Neural cell (in vitro differentiated cells): ENCODE measurements at regions not wholly inside any gene's neighbourhood (a gene's known extent, or its start where the extent isn't known, plus 50 kb on each side); places are given as distances from the start of the nearest gene placed in this dataset.
"Not testable (repeated sequence)": the region's sequence is repeated elsewhere in the genome, so short reads cannot be mapped to it uniquely, and the experiment has no call there.

ENCODE experiments used
- H2AFZ ChIP-seq: fragments of 200-600, 300-800 bp; sonication (generic), shearing (Covaris generic); 2 replicates; pipeline ENCODE4 v1.6.0; 2014; ENCODE audit warnings: low read depth, mild to moderate bottlenecking, antibody characterized with exemption, low read length, moderate library complexity
- H3F3A ChIP-seq: fragments of 200-600 bp; shearing (Covaris generic); 2 replicates; pipeline ENCODE4 v1.6.1; 2016; ENCODE audit warnings: mild to moderate bottlenecking, moderate library complexity, mixed read lengths, antibody characterized with exemption, low read length; ENCODE audit not compliant: insufficient read depth, poor library complexity, severe bottlenecking
- H3K27ac ChIP-seq: fragments of 200-600, 300-800 bp; sonication (generic), shearing (Covaris generic); 2 replicates; pipeline ENCODE4 v1.5.1; 2014; ENCODE audit warnings: mild to moderate bottlenecking, low read length, moderate library complexity
- H3K27me3 ChIP-seq: fragments of 300-800, 200-600 bp; sonication (generic), shearing (Covaris generic); 2 replicates; pipeline ENCODE4 v1.6.0; 2014; ENCODE audit warnings: mild to moderate bottlenecking, low read depth, low read length, moderate library complexity; ENCODE audit not compliant: insufficient read depth
- H3K36me3 ChIP-seq: fragments of 300-800, 200-600 bp; sonication (generic), shearing (Covaris generic); 2 replicates; pipeline ENCODE4 v1.5.1; 2014; ENCODE audit warnings: mild to moderate bottlenecking, antibody characterized with exemption, low read length, moderate library complexity; ENCODE audit not compliant: insufficient read depth
- H3K4me2 ChIP-seq: fragments of 300-800, 200-600 bp; sonication (generic), shearing (Covaris generic); 2 replicates; pipeline ENCODE4 v1.6.0; 2014; ENCODE audit warnings: mild to moderate bottlenecking, low read length
- H3K4me3 ChIP-seq: fragments of 300-800, 200-600 bp; sonication (generic), shearing (Covaris generic); 2 replicates; pipeline ENCODE4 v1.5.1; 2014; ENCODE audit warnings: mild to moderate bottlenecking, low read length, moderate library complexity
- H3K79me2 ChIP-seq: fragments of 200-600 bp; shearing (Covaris generic); replicated peaks from 2 replicates; pipeline ENCODE4 v1.6.0; 2014; ENCODE audit warnings: mild to moderate bottlenecking, low read length, moderate library complexity; ENCODE audit not compliant: insufficient read depth
- H3K9ac ChIP-seq: fragments of 300-800, 200-600 bp; sonication (generic), shearing (Covaris generic); 2 replicates; pipeline ENCODE4 v1.6.1; 2016; ENCODE audit warnings: mild to moderate bottlenecking, low read length, mixed read lengths
- H3K9me2 ChIP-seq: fragments of 200-600 bp; shearing (Covaris generic); 2 replicates; pipeline ENCODE4 v1.6.1; 2016; ENCODE audit warnings: mild to moderate bottlenecking, low read length, mixed read lengths; ENCODE audit not compliant: insufficient read depth
- H3K9me3 ChIP-seq: fragments of 200-600, 300-800 bp; sonication (generic), shearing (Covaris generic); 2 replicates; pipeline ENCODE4 v1.6.1; 2016; ENCODE audit warnings: mild to moderate bottlenecking, mixed run types, low read length, moderate library complexity, mixed read lengths
- H4K20me1 ChIP-seq: fragments of 200-600 bp; shearing (Covaris generic); 2 replicates; pipeline ENCODE4 v1.6.1; 2016; ENCODE audit warnings: mild to moderate bottlenecking, mixed run types; ENCODE audit not compliant: insufficient read depth
- CTCF ChIP-seq: fragments of 450-650 bp; IDR thresholded peaks from 2 replicates; pipeline ENCODE4 v1.5.1; 2014; ENCODE audit warnings: antibody characterized with exemption, mild to moderate bottlenecking, moderate library complexity; ENCODE audit not compliant: poor library complexity, severe bottlenecking
- EP300 ChIP-seq: fragments of 450-650 bp; conservative IDR thresholded peaks from 2 replicates; pipeline ENCODE4 v1.6.1; 2014; ENCODE audit warnings: antibody characterized with exemption, mild to moderate bottlenecking, moderate library complexity; ENCODE audit not compliant: poor library complexity, severe bottlenecking
- EZH2 ChIP-seq: fragments of 200-600, 300-800 bp; shearing (Covaris generic), sonication (generic); IDR thresholded peaks from 2 replicates; pipeline ENCODE4 v1.6.1; 2014; ENCODE audit warnings: antibody characterized with exemption, low read length, borderline replicate concordance, mild to moderate bottlenecking; ENCODE audit not compliant: insufficient read depth, poor library complexity, severe bottlenecking
- MXI1 ChIP-seq: fragments of 450-650 bp; conservative IDR thresholded peaks from 2 replicates; pipeline ENCODE4 v1.6.1; 2014; ENCODE audit warnings: antibody characterized with exemption, mild to moderate bottlenecking; ENCODE audit not compliant: poor library complexity, severe bottlenecking
- POLR2AphosphoS5 ChIP-seq: IDR thresholded peaks from 2 replicates; pipeline ENCODE4 v1.6.1; 2012
- RAD21 ChIP-seq: fragments of 450-650 bp; conservative IDR thresholded peaks from 2 replicates; pipeline ENCODE4 v1.6.1; 2014; ENCODE audit warnings: antibody characterized with exemption, mild to moderate bottlenecking, moderate library complexity
- REST ChIP-seq: IDR thresholded peaks from 2 replicates; pipeline ENCODE4 v1.6.1; 2012; ENCODE audit warnings: borderline replicate concordance
- SMC3 ChIP-seq: fragments of 450-650 bp; conservative IDR thresholded peaks from 2 replicates; pipeline ENCODE4 v1.6.1; 2014; ENCODE audit warnings: antibody characterized with exemption, mild to moderate bottlenecking, moderate library complexity; ENCODE audit not compliant: poor library complexity
- TAF1 ChIP-seq: IDR thresholded peaks from 2 replicates; pipeline ENCODE4 v1.6.1; 2012; ENCODE audit warnings: low read depth

GRCh38 chr2:14501061-14501460 lies 131.5 kb upstream of the LRATD1 start:
- no peaks in the 10 kb centered on the region for H3F3A ChIP-seq
- H3K4me2 ChIP-seq = no peak overlapping the region
- H4K20me1 ChIP-seq = no peaks in the 10 kb centered on the region
- TF ChIP-seq TAF1 (no peak), CTCF (no peak), REST (no peak), SMC3 (no peak), EP300 (no peak), MXI1 (no peak), EZH2 (no peak), RAD21 (no peak), POLR2AphosphoS5 (no peak)
- H3K27ac ChIP-seq = no peak overlapping the region
- no peaks in the 10 kb centered on the region for H3K36me3 ChIP-seq
- H3K27me3 ChIP-seq = no peaks in the 10 kb centered on the region
- H3K4me3 ChIP-seq = no peak overlapping the region
- H3K79me2 ChIP-seq = no peaks in the 10 kb centered on the region
- no peak overlapping the region for H3K9ac ChIP-seq
- H2AFZ ChIP-seq = no peak overlapping the region
- no peaks in the 10 kb centered on the region for H3K9me3 ChIP-seq
- no peaks in the 10 kb centered on the region for H3K9me2 ChIP-seq

GRCh38 chr2:14506955-14507354 lies 125.6 kb upstream of the LRATD1 start:
- not testable (repeated sequence) for H3K9me3 ChIP-seq, H3F3A ChIP-seq, H3K4me3 ChIP-seq, H3K9ac ChIP-seq, H3K36me3 ChIP-seq, H3K79me2 ChIP-seq, H3K27ac ChIP-seq, H2AFZ ChIP-seq, H3K9me2 ChIP-seq, H4K20me1 ChIP-seq, H3K27me3 ChIP-seq, H3K4me2 ChIP-seq

- Histone ChIP-seq H3K4me2 (no peak overlapping the region), H3K27me3 (no peaks in the 10 kb centered on the region), H3K4me3 (no peak overlapping the region), H2AFZ (no peak overlapping the region), H4K20me1 (no peaks in the 10 kb centered on the region), H3K36me3 (no peaks in the 10 kb centered on the region), H3K9me2 (no peaks in the 10 kb centered on the region), H3K9me3 (no peaks in the 10 kb centered on the region), H3F3A (no peaks in the 10 kb centered on the region), H3K9ac (no peak overlapping the region), H3K79me2 (no peaks in the 10 kb centered on the region), H3K27ac (no peak overlapping the region)
- TF ChIP-seq RAD21 = no peak
- no peak for TF ChIP-seq REST
- no peak for TF ChIP-seq EZH2
- no peak for TF ChIP-seq SMC3
- TF ChIP-seq MXI1 = no peak
- TF ChIP-seq POLR2AphosphoS5 = no peak
- TF ChIP-seq TAF1 = no peak
- no peak for TF ChIP-seq CTCF
Measured at GRCh38 chr2:14511541-14511940, 121.0 kb upstream of the LRATD1 start.
